ENCODE measurements at regions not wholly inside any gene's neighbourhood (a gene's known extent, or its start where the extent isn't known, plus 50 kb on each side); places are given as distances from the start of the nearest gene placed in this dataset.
A peak's percentile ranks its signal among the peaks of the same experiment; 100 is the strongest.

GRCh38 chr3:124444075-124444474 is 286.2 kb upstream of the UMPS start:
- ATAC-seq (no peak), DNase-seq (no peak)

- DNase-seq: no peak
- ATAC-seq: no peak
These were observed 285.4 kb upstream of the UMPS start for GRCh38 chr3:124444896-124445295.

GRCh38 chr3:124447845-124448244 is 282.4 kb upstream of the UMPS start:
- ATAC-seq (no peak), DNase-seq (no peak)

- DNase-seq (no peak), ATAC-seq (no peak)
These were observed 281.3 kb upstream of the UMPS start for GRCh38 chr3:124448954-124449353.

GRCh38 chr3:124450366-124450765 is 279.9 kb upstream of the UMPS start:
- DNase-seq (no peak), ATAC-seq (no peak)

GRCh38 chr3:124451630-124452317 is 278.5 kb upstream of the UMPS start:
- DNase-seq: no peak
- no peak for ATAC-seq

- no peak for DNase-seq
- ATAC-seq: no peak
These were observed 277.1 kb upstream of the UMPS start for GRCh38 chr3:124453189-124453588.

- DNase-seq (no peak), ATAC-seq (no peak)
These were observed 274.4 kb upstream of the UMPS start for GRCh38 chr3:124455891-124456290.

- ATAC-seq: no peak
- no peak for DNase-seq
These were observed 273.7 kb upstream of the UMPS start for GRCh38 chr3:124456506-124456905.

- ATAC-seq (no peak), DNase-seq (no peak)
These were observed 270.6 kb upstream of the UMPS start for GRCh38 chr3:124459678-124460077.

GRCh38 chr3:124461126-124461525 is 269.1 kb upstream of the UMPS start:
- DNase-seq (no peak), ATAC-seq (no peak)

GRCh38 chr3:124461838-124462632 is 268.2 kb upstream of the UMPS start:
- DNase-seq (no peak), ATAC-seq (no peak)

- ATAC-seq: no peak
- no peak for DNase-seq
These were observed 267.0 kb upstream of the UMPS start for GRCh38 chr3:124463234-124463633.

- peak; percentile 36 for DNase-seq
- peak; percentile 61 for ATAC-seq
These were observed 262.0 kb upstream of the UMPS start for GRCh38 chr3:124467980-124468902.

- ATAC-seq: no peak
These were observed 260.7 kb upstream of the UMPS start for GRCh38 chr3:124469555-124469954.

GRCh38 chr3:124478830-124479229 is 251.4 kb upstream of the UMPS start:
- no peak for ATAC-seq
- DNase-seq: no peak

More at GRCh38 chr3:124469555-124469954, 260.7 kb upstream of the UMPS start:
- no peak for DNase-seq

GRCh38 chr3:124483915-124484470 is 246.3 kb upstream of the UMPS start:
- ATAC-seq (no peak), DNase-seq (no peak)

GRCh38 chr3:124486324-124486723 is 243.9 kb upstream of the UMPS start:
- DNase-seq: no peak

GRCh38 chr3:124489506-124489905 is 240.7 kb upstream of the UMPS start:
- DNase-seq (no peak), ATAC-seq (no peak)

More at GRCh38 chr3:124486324-124486723, 243.9 kb upstream of the UMPS start:
- no peak for ATAC-seq

- DNase-seq: no peak
- ATAC-seq: no peak
These were observed 239.2 kb upstream of the UMPS start for GRCh38 chr3:124491098-124491497.

GRCh38 chr3:124491875-124492274 is 238.4 kb upstream of the UMPS start:
- DNase-seq (no peak), ATAC-seq (no peak)

- DNase-seq: peak; percentile 23
- no peak for ATAC-seq
These were observed 237.4 kb upstream of the UMPS start for GRCh38 chr3:124492824-124493223.

Measured in stimulated activated naive CD8-positive, alpha-beta T cell treated with anti-CD3 and anti-CD28 coated beads, Interleukin-15, Interleukin-2, amounts not matched to agents 100 U/mL and 50 U/mL, for 24 hours (primary cell).